NCI-H2029 (cell line): ENCODE measurements at regions not wholly inside any gene's neighbourhood (a gene's known extent, or its start where the extent isn't known, plus 50 kb on each side); places are given as distances from the start of the nearest gene placed in this dataset.
"Not testable (repeated sequence)": the region's sequence is repeated elsewhere in the genome, so short reads cannot be mapped to it uniquely, and the experiment has no call there.

Experiments
- DNase-seq: peaks from one replicate; lab custom pipeline; 2025; lab: John Stamatoyannopoulos, UW

- no peak for DNase-seq
Measured at GRCh38 chr17:83159204-83160049, 80.0 kb downstream of the METRNL start.

- no peak for DNase-seq
Measured at GRCh38 chr17:83160443-83161297, 81.3 kb downstream of the METRNL start.

GRCh38 chr17:83161298-83162034 lies 82.1 kb downstream of the METRNL start:
- no peak for DNase-seq

- no peak for DNase-seq
Measured at GRCh38 chr17:83162035-83162745, 82.8 kb downstream of the METRNL start.

GRCh38 chr17:83164490-83164889 lies 85.1 kb downstream of the METRNL start:
- no peak for DNase-seq

- DNase-seq: no peak
Measured at GRCh38 chr17:83170571-83171260, 91.3 kb downstream of the METRNL start.

- DNase-seq: no peak
Measured at GRCh38 chr17:83171661-83172060, 92.3 kb downstream of the METRNL start.

- not testable (repeated sequence) for DNase-seq
Measured at GRCh38 chr17:83172099-83172498, 92.7 kb downstream of the METRNL start.

- DNase-seq: not testable (repeated sequence)
Measured at GRCh38 chr17:83172646-83173045, 93.2 kb downstream of the METRNL start.

- DNase-seq: not testable (repeated sequence)
Measured at GRCh38 chr17:83173180-83173913, 93.9 kb downstream of the METRNL start.

- DNase-seq: no peak
Measured at GRCh38 chr17:83173914-83174361, 94.5 kb downstream of the METRNL start.

GRCh38 chr17:83174362-83175118 lies 95.1 kb downstream of the METRNL start:
- peak; percentile 68 for DNase-seq

- no peak for DNase-seq
Measured at GRCh38 chr17:83175119-83175821, 95.9 kb downstream of the METRNL start.

GRCh38 chr17:83175822-83176622 lies 96.6 kb downstream of the METRNL start:
- no peak for DNase-seq

GRCh38 chr17:83176623-83177583 lies 97.5 kb downstream of the METRNL start:
- no peak for DNase-seq

GRCh38 chr17:83177611-83178532 lies 98.5 kb downstream of the METRNL start:
- DNase-seq: no peak
